Testis (tissue), 2 donors: ENCODE measurements at regions not wholly inside any gene's neighbourhood (a gene's known extent, or its start where the extent isn't known, plus 50 kb on each side); places are given as distances from the start of the nearest gene placed in this dataset.

ENCODE experiments used
- POLR2A ChIP-seq: fragments of 450-650 bp; IDR thresholded peaks from one replicate; pipeline ENCODE4 v1.6.1; 2017; ENCODE audit warnings: antibody characterized with exemption, mild to moderate bottlenecking, moderate library complexity
- TF ChIP-seq, protein P1 (sequence below), 3 experiments: fragments of 450-650 bp in 2 of 3; fragments of 200-600 bp in 1 of 3; sonication (generic) in 1 of 3; IDR thresholded peaks; one replicate each; pipeline ENCODE4 v1.5.1; 2016 to 2019; ENCODE audit warnings: antibody characterized with exemption in 3 of 3, mild to moderate bottlenecking in 2 of 3, moderate library complexity in 1 of 3

DNA sequence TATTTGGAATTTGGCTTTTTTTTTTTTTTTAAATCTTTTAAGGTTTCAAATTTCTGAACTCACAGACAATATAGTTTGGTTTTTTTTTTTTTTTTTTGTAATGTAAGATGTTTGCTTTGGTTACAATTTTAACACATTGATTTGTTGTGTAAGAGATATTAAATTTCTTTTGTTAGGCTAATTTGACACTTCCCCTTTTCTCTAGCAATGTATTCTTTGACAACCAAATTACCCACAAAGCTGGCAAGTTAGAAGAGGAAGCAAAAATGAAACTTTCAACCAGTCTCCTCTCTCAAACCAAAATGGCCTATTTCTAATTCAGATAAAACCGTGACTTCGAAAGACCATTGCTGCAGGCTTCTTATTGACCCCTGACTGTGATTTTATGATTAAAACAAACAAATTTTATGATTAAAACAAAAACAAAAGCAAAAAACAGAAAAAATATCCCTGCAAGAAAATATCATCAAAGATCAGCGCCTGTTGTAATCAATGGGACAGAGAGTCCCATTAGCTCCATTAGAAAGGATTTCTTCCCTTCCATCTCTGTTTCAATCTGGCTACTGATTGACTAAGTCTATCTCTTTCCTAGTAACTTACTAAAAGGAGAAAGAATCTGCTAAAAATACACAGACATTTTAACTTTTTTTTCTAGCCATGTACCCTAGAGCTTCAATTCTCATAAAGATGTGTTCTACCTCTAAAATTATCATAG lies 489.2 kb downstream of the MDFIC start:
- no peak for TF ChIP-seq POLR2A
- TF ChIP-seq, protein P1, sequence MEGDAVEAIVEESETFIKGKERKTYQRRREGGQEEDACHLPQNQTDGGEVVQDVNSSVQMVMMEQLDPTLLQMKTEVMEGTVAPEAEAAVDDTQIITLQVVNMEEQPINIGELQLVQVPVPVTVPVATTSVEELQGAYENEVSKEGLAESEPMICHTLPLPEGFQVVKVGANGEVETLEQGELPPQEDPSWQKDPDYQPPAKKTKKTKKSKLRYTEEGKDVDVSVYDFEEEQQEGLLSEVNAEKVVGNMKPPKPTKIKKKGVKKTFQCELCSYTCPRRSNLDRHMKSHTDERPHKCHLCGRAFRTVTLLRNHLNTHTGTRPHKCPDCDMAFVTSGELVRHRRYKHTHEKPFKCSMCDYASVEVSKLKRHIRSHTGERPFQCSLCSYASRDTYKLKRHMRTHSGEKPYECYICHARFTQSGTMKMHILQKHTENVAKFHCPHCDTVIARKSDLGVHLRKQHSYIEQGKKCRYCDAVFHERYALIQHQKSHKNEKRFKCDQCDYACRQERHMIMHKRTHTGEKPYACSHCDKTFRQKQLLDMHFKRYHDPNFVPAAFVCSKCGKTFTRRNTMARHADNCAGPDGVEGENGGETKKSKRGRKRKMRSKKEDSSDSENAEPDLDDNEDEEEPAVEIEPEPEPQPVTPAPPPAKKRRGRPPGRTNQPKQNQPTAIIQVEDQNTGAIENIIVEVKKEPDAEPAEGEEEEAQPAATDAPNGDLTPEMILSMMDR (IDR thresholded peaks at IDR 0.05): no peak
